ENCODE measurements at regions not wholly inside any gene's neighbourhood (a gene's known extent, or its start where the extent isn't known, plus 50 kb on each side); places are given as distances from the start of the nearest gene placed in this dataset.

DNA sequence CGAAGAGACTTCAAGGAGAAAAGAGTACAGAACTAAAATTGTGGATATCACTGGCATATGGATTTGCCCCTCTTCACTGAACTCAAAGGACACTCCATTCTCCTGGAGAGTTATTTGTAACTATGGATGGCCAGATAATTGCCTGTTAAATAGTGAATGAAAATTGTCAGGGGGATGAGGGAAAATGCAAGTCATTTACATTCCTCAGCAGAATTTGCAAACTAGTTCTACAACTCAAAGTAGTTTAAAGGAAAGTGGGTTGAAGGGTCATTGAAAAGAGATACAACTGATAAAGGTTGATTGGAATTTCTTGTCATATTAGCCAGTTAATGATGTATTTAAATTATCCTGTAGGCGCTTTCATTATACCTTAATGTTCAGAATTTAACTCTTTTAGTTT lies 266.5 kb upstream of the SPOPL start:
- intact Hi-C loops (cut with DNase I) = loop anchor here in 1 of 2 donors (10.0 kb wide), 1 partner anchor 270 kb away; the partner anchor contains the start of gene HNMT
- ATAC-seq (ENCODE audit: low FRiP score) = no peak
- Histone ChIP-seq H3K4me3 (ENCODE audit: low read length in 2 of 2) (no peak overlapping the region), H3K4me1 (ENCODE audit: control insufficient read depth in 1 of 2, insufficient read depth in 2 of 2, low read length in 2 of 2) (no peaks in the 10 kb centered on the region), H3K9me3 (ENCODE audit: control insufficient read depth, low read length) (no peaks in the 10 kb centered on the region), H3K27me3 (ENCODE audit: control insufficient read depth in 1 of 2, insufficient read depth in 2 of 2, low read length in 1 of 2) (no peaks in the 10 kb centered on the region), H3K36me3 (ENCODE audit: control insufficient read depth in 1 of 2, insufficient read depth in 2 of 2, low read length in 1 of 2) (no peaks in the 10 kb centered on the region), H3K27ac (ENCODE audit: low read depth in 1 of 2, low read length in 2 of 2) (no peak overlapping the region)
- WGBS, 2 donors = 96 to 99% methylated on average over 2 of the region's 2 CpGs
- DNase-seq = no peak

DNA sequence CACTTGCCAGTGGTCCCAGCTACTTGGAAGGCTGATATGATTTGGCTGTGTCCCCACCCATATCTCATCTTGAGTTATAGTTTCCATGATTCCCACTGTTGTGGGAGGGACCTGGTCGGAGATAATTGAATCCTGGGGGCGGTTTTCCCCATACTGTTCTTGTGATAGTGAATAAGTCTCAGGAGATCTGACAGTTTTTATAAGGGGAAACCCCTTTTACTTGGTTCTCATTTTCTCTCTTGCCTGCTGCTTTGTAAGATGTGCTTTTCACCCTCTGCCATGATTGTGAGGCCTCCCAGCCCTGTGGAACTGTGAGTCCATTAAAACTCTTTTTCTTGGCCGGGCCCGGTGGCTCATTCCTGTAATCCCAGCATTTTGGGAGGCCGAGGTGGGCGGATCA lies 265.4 kb upstream of the SPOPL start:
- ATAC-seq (ENCODE audit: low FRiP score) = no peak
- no peaks in the 10 kb centered on the region for H3K36me3 ChIP-seq (ENCODE audit: control insufficient read depth in 1 of 2, insufficient read depth in 2 of 2, low read length in 1 of 2)
- H3K9me3 ChIP-seq (ENCODE audit: control insufficient read depth, low read length) = no peaks in the 10 kb centered on the region
- H3K4me1 ChIP-seq (ENCODE audit: control insufficient read depth in 1 of 2, insufficient read depth in 2 of 2, low read length in 2 of 2) = no peaks in the 10 kb centered on the region
- intact Hi-C loops (cut with DNase I) = loop anchor here in 1 of 2 donors (10.0 kb wide), 1 partner anchor 271 kb away; the partner anchor contains the start of gene HNMT
- H3K27ac ChIP-seq (ENCODE audit: low read depth in 1 of 2, low read length in 2 of 2) = no peak overlapping the region
- no peak overlapping the region for H3K4me3 ChIP-seq (ENCODE audit: low read length in 2 of 2)
- no peaks in the 10 kb centered on the region for H3K27me3 ChIP-seq (ENCODE audit: control insufficient read depth in 1 of 2, insufficient read depth in 2 of 2, low read length in 1 of 2)
- 95 to 97% methylated on average over 6 of the region's 6 CpGs for WGBS, 2 donors
- no peak for DNase-seq

DNA sequence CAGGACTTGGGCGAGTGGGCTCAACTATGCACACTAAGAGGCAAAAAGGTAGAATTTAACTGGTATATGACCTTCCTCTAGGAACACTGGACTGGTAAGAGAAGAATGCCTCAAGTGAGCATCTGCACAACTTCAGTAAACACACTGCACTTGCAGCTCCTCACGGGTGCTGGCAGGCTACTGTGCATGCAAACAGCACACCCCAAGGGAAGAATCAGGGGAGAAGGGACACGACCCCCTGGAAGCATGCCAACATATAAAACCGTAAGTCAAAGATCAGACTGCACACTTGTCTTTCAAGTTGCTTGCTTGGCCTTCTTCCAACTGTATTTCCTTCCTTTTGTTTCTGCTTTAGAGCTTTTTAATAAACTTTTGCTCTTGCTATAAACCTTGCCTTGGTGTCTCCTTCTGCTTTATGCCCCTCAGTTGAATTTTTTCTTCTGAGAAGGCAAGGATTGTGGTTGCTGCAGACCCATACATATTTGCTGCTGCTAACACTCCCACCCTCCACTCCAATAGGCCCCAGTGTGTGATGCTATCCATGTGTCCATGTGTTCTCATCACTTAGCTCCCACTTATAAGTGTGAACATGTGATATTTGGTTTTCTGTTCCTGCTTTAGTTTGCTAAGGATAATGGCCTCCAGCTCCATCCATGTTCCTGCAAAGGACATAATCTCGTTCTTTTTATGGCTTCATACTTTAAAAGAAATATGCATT lies 263.7 kb upstream of the SPOPL start:
- Histone ChIP-seq H3K36me3 (ENCODE audit: control insufficient read depth in 1 of 2, insufficient read depth in 2 of 2, low read length in 1 of 2) (no peaks in the 10 kb centered on the region), H3K27me3 (ENCODE audit: control insufficient read depth in 1 of 2, insufficient read depth in 2 of 2, low read length in 1 of 2) (no peaks in the 10 kb centered on the region), H3K27ac (ENCODE audit: low read depth in 1 of 2, low read length in 2 of 2) (no peak overlapping the region), H3K9me3 (ENCODE audit: control insufficient read depth, low read length) (no peaks in the 10 kb centered on the region), H3K4me3 (ENCODE audit: low read length in 2 of 2) (no peak overlapping the region), H3K4me1 (ENCODE audit: control insufficient read depth in 1 of 2, insufficient read depth in 2 of 2, low read length in 2 of 2) (no peaks in the 10 kb centered on the region)
- ATAC-seq (ENCODE audit: low FRiP score) (no peak), DNase-seq (no peak)
- intact Hi-C loops (cut with DNase I) = loop anchor here in 1 of 2 donors (10.0 kb wide), 1 partner anchor 273 kb away; the partner anchor contains the start of gene HNMT
- 50 to 51% methylated on average over 5 of the region's 5 CpGs for WGBS, 2 donors

DNA sequence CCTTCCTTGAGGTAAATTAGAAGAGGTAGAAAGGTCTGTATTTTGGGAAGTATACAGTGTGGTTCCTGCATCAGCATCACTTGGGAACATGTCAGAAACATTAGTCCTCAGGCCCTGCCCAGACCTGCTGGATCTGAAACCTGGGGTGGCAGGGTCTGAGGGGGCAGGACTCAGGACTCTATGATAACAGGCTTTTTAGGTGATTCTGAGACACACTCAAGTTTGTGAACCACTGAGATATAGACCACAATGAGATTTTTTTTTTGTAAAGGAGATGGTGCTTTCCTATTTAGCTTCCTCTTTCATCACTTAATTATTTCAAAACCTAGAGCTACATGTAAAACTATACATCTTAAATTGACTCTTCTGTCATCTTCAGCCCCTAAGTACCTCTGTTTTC lies 262.7 kb upstream of the SPOPL start:
- DNase-seq (no peak), ATAC-seq (ENCODE audit: low FRiP score) (no peak)
- Histone ChIP-seq H3K4me3 (ENCODE audit: low read length in 2 of 2) (no peak overlapping the region), H3K9me3 (ENCODE audit: control insufficient read depth, low read length) (no peaks in the 10 kb centered on the region), H3K4me1 (ENCODE audit: control insufficient read depth in 1 of 2, insufficient read depth in 2 of 2, low read length in 2 of 2) (no peaks in the 10 kb centered on the region), H3K36me3 (ENCODE audit: control insufficient read depth in 1 of 2, insufficient read depth in 2 of 2, low read length in 1 of 2) (no peaks in the 10 kb centered on the region), H3K27ac (ENCODE audit: low read depth in 1 of 2, low read length in 2 of 2) (no peak overlapping the region), H3K27me3 (ENCODE audit: control insufficient read depth in 1 of 2, insufficient read depth in 2 of 2, low read length in 1 of 2) (no peaks in the 10 kb centered on the region)
- intact Hi-C loops (cut with DNase I) = loop anchor here in 1 of 2 donors (10.0 kb wide), 1 partner anchor 274 kb away; the partner anchor contains the start of gene HNMT

DNA sequence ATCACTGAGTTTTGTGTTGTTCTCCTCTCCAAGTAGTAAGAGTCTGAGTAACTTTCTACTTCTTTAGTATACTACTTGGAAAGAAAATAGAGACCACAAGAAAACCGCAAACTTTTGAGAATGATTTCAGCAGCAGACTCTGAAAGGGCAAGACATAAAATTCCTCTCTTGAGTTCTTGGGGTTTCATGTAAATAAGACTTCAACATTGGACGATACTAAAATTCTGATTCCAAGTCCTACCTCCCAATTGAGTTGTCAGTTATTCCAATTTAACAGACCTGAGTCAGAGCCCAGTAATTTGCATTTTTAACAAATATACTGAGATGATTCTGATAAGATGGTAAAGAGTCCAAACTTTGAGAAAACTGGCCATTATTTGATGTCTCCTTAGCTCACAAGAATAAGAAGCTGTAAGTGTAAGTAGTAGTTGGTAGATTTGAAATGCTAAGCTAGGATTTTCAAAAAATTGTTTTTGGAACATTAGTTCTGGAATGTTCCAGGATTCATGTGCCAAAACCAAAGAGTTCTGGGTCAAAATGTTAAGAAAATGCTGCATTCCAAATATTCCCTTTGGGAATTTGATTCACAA lies 261.6 kb upstream of the SPOPL start:
- H3K9me3 ChIP-seq (ENCODE audit: control insufficient read depth, low read length) = no peaks in the 10 kb centered on the region
- H3K36me3 ChIP-seq (ENCODE audit: control insufficient read depth in 1 of 2, insufficient read depth in 2 of 2, low read length in 1 of 2) = no peaks in the 10 kb centered on the region
- no peak overlapping the region for H3K27ac ChIP-seq (ENCODE audit: low read depth in 1 of 2, low read length in 2 of 2)
- intact Hi-C loops (cut with DNase I) = loop anchor here (10.0 kb wide), 3 partner anchors 115 to 275 kb away; partner anchors contain the start of gene HNMT (in 2 of the 2)
- H3K4me3 ChIP-seq (ENCODE audit: low read length in 2 of 2) = no peak overlapping the region
- peaks cover 4 to 5% of the 10 kb centered on the region in 2 donors for H3K4me1 ChIP-seq (ENCODE audit: control insufficient read depth in 1 of 2, insufficient read depth in 2 of 2, low read length in 2 of 2)
- no peaks in the 10 kb centered on the region for H3K27me3 ChIP-seq (ENCODE audit: control insufficient read depth in 1 of 2, insufficient read depth in 2 of 2, low read length in 1 of 2)
- DNase-seq (no peak), ATAC-seq (ENCODE audit: low FRiP score) (peak; percentile 48)
- WGBS, 2 donors = 5 to 7% methylated on average over 2 of the region's 2 CpGs

DNA sequence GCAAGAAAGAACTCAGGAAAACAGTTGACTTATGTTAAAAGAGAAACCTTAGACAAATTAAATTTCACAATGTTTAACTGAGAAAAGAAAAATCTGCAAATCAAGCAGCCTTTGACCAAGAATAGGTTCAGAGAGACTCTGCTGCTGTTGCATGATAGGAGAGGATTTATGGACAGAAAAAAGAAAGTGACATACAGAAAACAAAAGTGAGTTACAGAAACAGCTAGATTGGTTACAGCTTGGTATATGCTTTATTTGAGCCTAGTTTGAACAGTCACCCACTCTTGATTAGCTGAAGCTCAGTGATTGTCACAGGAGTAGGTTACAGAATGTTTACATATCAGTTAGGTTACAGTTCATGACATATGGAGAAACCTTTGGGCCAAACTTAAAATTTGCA lies 258.2 kb upstream of the SPOPL start:
- Histone ChIP-seq H3K27ac (ENCODE audit: low read depth in 1 of 2, low read length in 2 of 2) (no peak overlapping the region), H3K4me3 (ENCODE audit: low read length in 2 of 2) (no peak overlapping the region), H3K4me1 (ENCODE audit: control insufficient read depth in 1 of 2, insufficient read depth in 2 of 2, low read length in 2 of 2) (peaks cover 4 to 7% of the 10 kb centered on the region in 2 donors), H3K36me3 (ENCODE audit: control insufficient read depth in 1 of 2, insufficient read depth in 2 of 2, low read length in 1 of 2) (no peaks in the 10 kb centered on the region), H3K9me3 (ENCODE audit: control insufficient read depth, low read length) (no peaks in the 10 kb centered on the region), H3K27me3 (ENCODE audit: control insufficient read depth in 1 of 2, insufficient read depth in 2 of 2, low read length in 1 of 2) (no peaks in the 10 kb centered on the region)
- DNase-seq (no peak), ATAC-seq (ENCODE audit: low FRiP score) (no peak)
- intact Hi-C loops (cut with DNase I) = loop anchor here (10.0 kb wide), 3 partner anchors 111 to 279 kb away; partner anchors contain the start of gene HNMT (in 1 of the 2)

DNA sequence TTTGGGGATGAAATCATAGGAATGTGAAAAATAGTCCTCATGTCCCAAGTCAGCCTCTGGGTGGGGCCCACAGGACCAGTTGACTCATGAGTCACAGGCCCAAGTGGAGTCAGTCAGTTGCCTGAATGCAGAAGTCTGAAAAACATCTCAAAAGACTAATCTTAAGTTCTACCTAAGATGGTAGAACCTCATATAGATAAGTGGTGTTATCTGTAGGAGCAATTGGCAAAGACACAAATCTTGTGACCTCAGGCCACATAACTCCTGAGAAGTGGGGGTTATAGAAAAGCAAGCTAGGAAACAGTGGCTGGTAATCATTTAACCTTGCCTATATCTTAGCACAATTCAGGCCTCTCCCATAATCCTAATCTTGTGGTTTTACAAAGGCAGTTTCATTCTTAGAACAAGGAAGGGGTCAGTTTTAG lies 257.1 kb upstream of the SPOPL start:
- no peak for ATAC-seq (ENCODE audit: low FRiP score)
- H3K36me3 ChIP-seq (ENCODE audit: control insufficient read depth in 1 of 2, insufficient read depth in 2 of 2, low read length in 1 of 2) = no peaks in the 10 kb centered on the region
- no peaks in the 10 kb centered on the region for H3K27me3 ChIP-seq (ENCODE audit: control insufficient read depth in 1 of 2, insufficient read depth in 2 of 2, low read length in 1 of 2)
- peak in 1 of 2 donors; percentile 50 for DNase-seq
- H3K9me3 ChIP-seq (ENCODE audit: control insufficient read depth, low read length) = no peaks in the 10 kb centered on the region
- H3K4me1 ChIP-seq (ENCODE audit: control insufficient read depth in 1 of 2, insufficient read depth in 2 of 2, low read length in 2 of 2) = peaks cover 4 to 7% of the 10 kb centered on the region in 2 donors
- intact Hi-C loops (cut with DNase I) = loop anchor here (10.0 kb wide), 3 partner anchors 110 to 280 kb away; partner anchors contain the start of gene HNMT (in 1 of the 2)
- H3K27ac ChIP-seq (ENCODE audit: low read depth in 1 of 2, low read length in 2 of 2) = peak overlapping the region in 1 of 2 donors; percentile 76
- no peak overlapping the region for H3K4me3 ChIP-seq (ENCODE audit: low read length in 2 of 2)

DNA sequence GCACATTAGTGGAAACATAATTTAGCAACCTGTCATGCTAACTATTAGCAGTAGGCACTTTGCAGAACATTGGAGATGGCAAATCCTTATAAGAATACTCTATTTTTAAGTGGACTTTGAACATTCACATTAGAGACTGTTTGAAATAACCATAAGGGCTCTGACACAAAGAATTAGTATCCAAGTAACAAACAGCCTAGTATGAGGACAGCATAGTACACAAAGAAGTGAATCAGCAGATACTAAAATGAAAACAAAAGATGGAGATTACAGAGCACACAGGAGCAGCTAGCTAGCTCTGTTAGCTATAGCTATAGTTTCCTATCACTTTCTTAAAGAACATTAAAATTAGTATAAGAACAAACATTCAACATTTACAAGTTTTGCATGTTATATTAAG lies 256.3 kb upstream of the SPOPL start:
- intact Hi-C loops (cut with DNase I) = loop anchor here (10.0 kb wide), 3 partner anchors 109 to 281 kb away; partner anchors contain the start of gene HNMT (in 1 of the 2)
- Histone ChIP-seq H3K4me1 (ENCODE audit: control insufficient read depth in 1 of 2, insufficient read depth in 2 of 2, low read length in 2 of 2) (peaks cover 4 to 7% of the 10 kb centered on the region in 2 donors), H3K36me3 (ENCODE audit: control insufficient read depth in 1 of 2, insufficient read depth in 2 of 2, low read length in 1 of 2) (no peaks in the 10 kb centered on the region), H3K4me3 (ENCODE audit: low read length in 2 of 2) (no peak overlapping the region), H3K27ac (ENCODE audit: low read depth in 1 of 2, low read length in 2 of 2) (peak overlapping the region in 1 of 2 donors; percentile 76), H3K9me3 (ENCODE audit: control insufficient read depth, low read length) (no peaks in the 10 kb centered on the region), H3K27me3 (ENCODE audit: control insufficient read depth in 1 of 2, insufficient read depth in 2 of 2, low read length in 1 of 2) (no peaks in the 10 kb centered on the region)
- DNase-seq = no peak
- ATAC-seq (ENCODE audit: low FRiP score) = peak; percentile 41
